HEK293T (cell line): ENCODE measurements at regions not wholly inside any gene's neighbourhood (a gene's known extent, or its start where the extent isn't known, plus 50 kb on each side); places are given as distances from the start of the nearest gene placed in this dataset.

Experiments used
- BHLHE40 ChIP-seq: fragments of 450-650 bp; IDR thresholded peaks from 2 replicates; pipeline ENCODE4 v1.6.1; 2016; ENCODE audit warnings: mild to moderate bottlenecking, moderate library complexity, borderline replicate concordance
- FOXK2 ChIP-seq: fragments of 450-650 bp; IDR thresholded peaks from 2 replicates; pipeline ENCODE4 v1.6.1; 2016; ENCODE audit warnings: mild to moderate bottlenecking
- FOXM1 ChIP-seq: fragments of 450-650 bp; IDR thresholded peaks from 2 replicates; pipeline ENCODE4 v1.6.1; 2017; ENCODE audit warnings: mild to moderate bottlenecking, borderline replicate concordance
- NFRKB ChIP-seq: fragments of 450-650 bp; IDR thresholded peaks from 2 replicates; pipeline ENCODE4 v1.6.1; 2016; ENCODE audit warnings: mild to moderate bottlenecking, moderate library complexity
- PKNOX1 ChIP-seq: fragments of 450-650 bp; IDR thresholded peaks from 2 replicates; pipeline ENCODE4 v1.6.1; 2016
- SP1 ChIP-seq: fragments of 450-650 bp; IDR thresholded peaks from 2 replicates; pipeline ENCODE4 v1.6.1; 2017
- SUZ12 ChIP-seq: fragments of 450-650 bp; IDR thresholded peaks from 2 replicates; pipeline ENCODE4 v1.6.1; 2016; ENCODE audit warnings: mild to moderate bottlenecking
- ZNF384 ChIP-seq: fragments of 450-650 bp; IDR thresholded peaks from 2 replicates; pipeline ENCODE4 v1.6.1; 2016

DNA sequence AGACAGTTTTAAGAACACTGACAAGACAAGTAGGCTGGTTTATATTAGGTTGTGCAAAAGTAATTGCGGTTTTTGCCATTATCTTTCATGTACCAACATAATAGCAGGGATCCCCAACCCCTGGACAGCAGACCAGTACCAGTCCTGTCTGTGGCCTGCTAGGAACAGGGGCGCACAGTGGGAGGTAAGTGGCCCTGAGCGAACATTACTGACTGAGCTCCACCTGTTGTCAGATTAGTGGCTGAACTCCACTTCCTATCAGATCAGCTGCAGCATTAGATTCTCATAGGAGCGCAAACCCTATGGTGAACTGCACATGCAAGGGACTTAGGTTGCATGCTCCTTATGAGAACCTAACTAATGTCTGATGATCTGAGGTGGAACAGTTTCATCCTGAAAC is 921.9 kb downstream of the CCDC85A start:
- TF ChIP-seq FOXM1 (no peak), PKNOX1 (no peak), BHLHE40 (no peak), SUZ12 (no peak), FOXK2 (no peak), SP1 (no peak), ZNF384 (no peak), NFRKB (no peak)
